AG10803 (cell line): ENCODE measurements at regions not wholly inside any gene's neighbourhood (a gene's known extent, or its start where the extent isn't known, plus 50 kb on each side); places are given as distances from the start of the nearest gene placed in this dataset.

Experiments
- DNase-seq: peaks from one replicate; pipeline ENCODE4 v3.0.0; 2010; ENCODE audit warnings: low read depth
- H3K4me3 ChIP-seq: 2 replicates; pipeline ENCODE4 v1.5.1; 2011; ENCODE audit warnings: mild to moderate bottlenecking, low read length, control low read depth
- TF ChIP-seq, protein P1 (sequence below): conservative IDR thresholded peaks from 2 replicates; pipeline ENCODE4 v1.5.1; 2011; ENCODE audit warnings: mild to moderate bottlenecking, low read length, control low read depth, inconsistent platforms

DNA sequence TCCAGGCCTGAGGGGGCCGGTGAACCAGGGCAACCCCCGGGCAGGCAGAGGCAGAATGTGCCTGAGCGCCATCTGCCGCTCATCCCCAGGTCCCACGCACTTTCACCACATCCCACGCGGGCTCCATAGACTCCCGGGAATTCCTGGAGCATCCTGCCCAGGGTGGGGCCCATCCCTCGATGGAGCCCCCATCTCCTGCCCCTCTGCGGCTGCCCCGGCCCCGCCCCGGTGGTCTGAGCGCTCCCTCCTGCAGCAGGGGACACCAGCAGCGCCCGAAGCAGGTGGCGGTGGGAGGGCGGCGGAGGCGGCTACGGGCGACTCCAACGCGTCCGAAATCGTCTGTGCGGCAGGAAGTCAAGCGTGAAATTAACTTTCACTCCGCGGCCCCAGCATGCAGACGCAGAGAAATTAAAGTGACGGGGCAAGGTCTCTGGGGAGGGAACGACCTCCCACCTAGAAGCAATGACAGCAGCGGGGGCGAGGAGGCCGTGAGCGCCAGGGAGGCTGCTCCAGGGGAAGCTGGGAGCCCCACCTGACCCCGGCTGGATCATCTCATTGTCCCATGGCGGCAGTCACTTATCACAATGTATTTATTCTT is 122.2 kb downstream of the NCOR2 start:
- H3K4me3 ChIP-seq, result no peak overlapping the region
- TF ChIP-seq, protein P1, sequence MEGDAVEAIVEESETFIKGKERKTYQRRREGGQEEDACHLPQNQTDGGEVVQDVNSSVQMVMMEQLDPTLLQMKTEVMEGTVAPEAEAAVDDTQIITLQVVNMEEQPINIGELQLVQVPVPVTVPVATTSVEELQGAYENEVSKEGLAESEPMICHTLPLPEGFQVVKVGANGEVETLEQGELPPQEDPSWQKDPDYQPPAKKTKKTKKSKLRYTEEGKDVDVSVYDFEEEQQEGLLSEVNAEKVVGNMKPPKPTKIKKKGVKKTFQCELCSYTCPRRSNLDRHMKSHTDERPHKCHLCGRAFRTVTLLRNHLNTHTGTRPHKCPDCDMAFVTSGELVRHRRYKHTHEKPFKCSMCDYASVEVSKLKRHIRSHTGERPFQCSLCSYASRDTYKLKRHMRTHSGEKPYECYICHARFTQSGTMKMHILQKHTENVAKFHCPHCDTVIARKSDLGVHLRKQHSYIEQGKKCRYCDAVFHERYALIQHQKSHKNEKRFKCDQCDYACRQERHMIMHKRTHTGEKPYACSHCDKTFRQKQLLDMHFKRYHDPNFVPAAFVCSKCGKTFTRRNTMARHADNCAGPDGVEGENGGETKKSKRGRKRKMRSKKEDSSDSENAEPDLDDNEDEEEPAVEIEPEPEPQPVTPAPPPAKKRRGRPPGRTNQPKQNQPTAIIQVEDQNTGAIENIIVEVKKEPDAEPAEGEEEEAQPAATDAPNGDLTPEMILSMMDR, result no peak
- DNase-seq, result no peak

DNA sequence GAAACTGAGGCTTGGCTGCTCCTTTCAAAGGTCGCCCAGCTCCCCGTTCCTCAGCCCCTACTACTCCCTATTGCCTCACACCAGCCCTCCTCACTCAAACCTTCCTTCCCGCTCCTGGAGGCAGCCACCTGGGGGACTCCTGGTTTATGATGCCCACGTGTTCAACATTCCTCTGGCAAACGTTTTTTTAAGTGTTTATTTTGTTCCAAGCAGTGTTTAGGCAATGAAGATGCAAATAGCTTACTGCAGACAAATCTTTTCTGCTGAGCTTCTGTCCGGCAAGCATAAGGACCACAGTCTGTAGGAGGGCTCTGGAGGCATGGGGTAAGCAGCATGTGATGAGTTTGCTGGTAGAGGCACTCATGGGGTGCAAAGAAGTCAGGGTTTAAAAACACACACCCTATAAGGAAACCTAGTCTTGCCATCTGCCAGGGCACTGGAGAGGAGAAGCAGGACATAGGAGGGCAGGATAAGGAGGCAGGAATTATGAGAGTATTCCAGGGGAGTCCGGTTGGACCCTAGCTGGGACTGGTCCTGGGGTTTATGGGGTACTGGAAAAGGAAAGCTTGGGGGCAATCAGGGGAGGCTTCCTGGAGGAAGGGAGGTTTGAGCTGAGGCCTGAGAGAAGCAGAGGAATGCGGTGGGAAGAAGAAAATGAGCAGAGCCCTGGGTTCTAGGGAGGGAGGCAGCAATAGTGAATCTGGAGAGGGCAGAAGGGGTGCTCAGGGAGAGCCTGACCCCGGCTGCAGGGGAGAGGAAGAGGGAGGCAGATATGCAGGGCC is 123.3 kb downstream of the NCOR2 start:
- no peak for DNase-seq
- H3K4me3 ChIP-seq, result no peak overlapping the region
- TF ChIP-seq, protein P1, result no peak

DNA sequence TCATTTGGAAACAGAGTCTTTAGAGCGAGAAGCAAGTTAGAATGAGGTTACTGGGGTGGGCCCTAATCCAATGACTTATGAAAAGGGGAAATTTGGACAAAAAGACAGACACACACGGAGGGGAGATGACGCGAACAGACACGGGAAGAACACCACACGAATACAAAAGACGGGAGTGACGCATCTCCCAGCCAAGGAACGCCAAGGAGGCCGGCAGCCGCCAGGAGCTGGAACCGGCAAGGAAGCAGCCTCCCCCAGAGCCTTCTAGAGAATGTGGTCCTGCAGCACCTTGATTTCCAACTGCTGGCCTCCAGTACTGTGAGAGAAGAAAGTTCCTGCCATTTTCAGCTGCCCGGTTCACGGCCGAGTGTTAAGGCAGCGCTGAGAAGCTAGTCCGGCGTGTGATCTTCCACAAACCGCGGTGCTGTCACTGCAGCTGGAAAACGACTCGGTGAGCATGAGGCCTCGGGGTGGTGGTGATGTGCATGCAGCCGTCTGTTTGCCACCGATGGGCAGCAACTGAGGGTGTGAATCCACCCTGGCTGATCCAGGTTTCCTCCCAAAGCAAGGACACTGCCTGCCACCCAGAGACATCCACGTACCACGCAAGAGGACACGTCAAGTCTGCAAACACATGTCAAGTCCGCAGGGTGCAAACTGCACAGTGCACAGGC is 124.5 kb downstream of the NCOR2 start:
- TF ChIP-seq, protein P1, result no peak
- H3K4me3 ChIP-seq, result no peak overlapping the region
- peak; percentile 47 for DNase-seq

DNA sequence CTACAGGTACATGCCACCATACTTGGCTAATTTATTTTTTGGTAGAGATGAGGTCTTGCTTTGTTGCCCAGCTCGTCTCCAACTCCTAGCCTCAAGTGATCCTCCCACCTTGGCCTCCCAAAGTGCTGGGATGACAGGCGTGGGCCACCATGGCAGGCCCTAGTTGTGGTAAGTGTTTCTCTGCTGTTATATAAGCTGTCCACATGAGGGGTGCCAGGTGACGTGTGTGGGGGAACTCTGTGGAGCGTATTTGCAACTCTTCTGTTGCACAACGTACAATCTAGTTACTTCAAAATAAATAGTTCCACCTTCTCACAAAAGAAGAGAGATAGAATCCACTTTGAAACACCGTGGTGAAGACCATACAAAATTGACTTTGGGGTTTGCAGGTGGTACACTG is 125.1 kb downstream of the NCOR2 start:
- TF ChIP-seq, protein P1, result no peak
- no peak overlapping the region for H3K4me3 ChIP-seq
- DNase-seq, result no peak

DNA sequence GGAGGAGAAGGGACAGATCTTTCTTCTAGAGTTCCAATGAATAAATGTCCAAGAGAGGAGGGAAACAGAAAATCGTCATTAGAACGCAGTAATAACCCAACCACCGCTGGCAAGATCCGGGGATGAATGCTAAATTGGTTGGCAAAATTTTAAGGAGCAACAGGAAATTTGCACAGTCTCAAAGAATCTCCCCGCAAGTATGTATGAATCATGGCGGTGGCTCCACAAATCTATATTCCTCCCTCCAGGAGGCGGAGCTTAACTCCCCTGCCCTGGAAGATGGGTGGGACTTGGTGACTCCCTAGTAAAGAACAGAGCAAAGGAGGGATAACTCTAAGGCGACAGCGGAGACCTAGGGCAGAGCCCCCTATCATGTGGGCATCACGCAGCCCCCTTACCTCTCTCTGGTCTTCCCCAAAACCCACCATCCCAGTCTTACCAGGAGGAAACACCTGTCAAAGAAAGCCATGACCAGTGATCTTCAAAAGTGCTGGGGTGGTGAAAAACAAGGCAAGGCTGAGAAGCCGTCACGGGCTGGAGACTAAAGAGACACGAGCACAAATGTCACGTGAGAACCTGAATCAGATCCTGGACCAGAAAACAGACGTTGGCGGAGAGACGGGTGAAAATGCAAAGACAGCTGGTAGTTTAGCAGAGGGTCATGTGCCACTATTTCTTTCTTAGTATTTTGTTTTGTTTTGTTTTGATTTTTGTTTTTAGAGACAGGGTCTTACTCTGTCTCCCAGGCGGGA is 125.8 kb downstream of the NCOR2 start:
- peak overlapping the region; percentile 22 for H3K4me3 ChIP-seq
- TF ChIP-seq, protein P1, result no peak
- DNase-seq, result peak; percentile 96

DNA sequence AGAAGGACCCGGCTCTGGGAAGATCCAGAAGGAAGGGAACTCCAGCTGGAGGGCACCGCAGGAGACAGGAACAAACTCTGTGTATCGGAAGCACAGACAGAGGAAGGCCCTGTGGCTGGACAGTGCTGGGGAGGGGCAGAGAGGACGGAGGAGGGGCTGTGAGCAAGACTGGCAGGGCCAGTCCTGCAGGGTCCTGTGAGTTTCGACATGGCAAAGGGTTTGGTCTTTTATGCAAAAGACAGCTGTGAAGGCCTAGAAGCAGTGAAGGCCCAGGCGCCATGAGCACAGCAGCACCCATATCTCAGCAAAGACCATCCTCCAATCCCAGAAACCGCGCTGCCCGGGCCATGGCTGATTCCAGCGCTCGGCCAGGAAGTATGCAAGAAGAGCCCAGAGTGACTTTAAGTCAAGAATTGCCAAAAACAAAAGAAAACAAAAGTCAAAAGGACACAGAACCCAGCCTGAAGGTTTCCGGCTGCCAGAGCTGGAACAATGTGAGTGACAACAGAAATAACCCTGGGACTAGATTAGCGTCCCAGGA is 126.5 kb downstream of the NCOR2 start:
- H3K4me3 ChIP-seq, result peak overlapping the region; percentile 22
- no peak for DNase-seq
- TF ChIP-seq, protein P1, result no peak
